ENCODE measurements at regions not wholly inside any gene's neighbourhood (a gene's known extent, or its start where the extent isn't known, plus 50 kb on each side); places are given as distances from the start of the nearest gene placed in this dataset.
"Not testable (repeated sequence)": the region's sequence is repeated elsewhere in the genome, so short reads cannot be mapped to it uniquely, and the experiment has no call there.

- no peaks in the 10 kb centered on the region for H3K4me1 Mint-ChIP-seq
- H3K27me3 Mint-ChIP-seq, result no peaks in the 10 kb centered on the region
- no peak for ATAC-seq (replicated peaks)
- peaks cover 6% of the 10 kb centered on the region for H3K9me3 Mint-ChIP-seq
- H3K4me3 Mint-ChIP-seq, result no peak overlapping the region
- no peaks in the 10 kb centered on the region for H3K36me3 Mint-ChIP-seq (ENCODE audit: low read depth)
- no peak overlapping the region for H3K27ac Mint-ChIP-seq
These were observed 862.7 kb downstream of the DTWD2 start for GRCh38 chr5:118125687-118126086.

- Mint-ChIP-seq H3K27ac (no peak overlapping the region), H3K9me3 (peaks cover 12% of the 10 kb centered on the region), H3K4me3 (no peak overlapping the region), H3K36me3 (ENCODE audit: low read depth) (no peaks in the 10 kb centered on the region), H3K27me3 (no peaks in the 10 kb centered on the region), H3K4me1 (no peaks in the 10 kb centered on the region)
- ATAC-seq (replicated peaks), result no peak
These were observed 867.1 kb downstream of the DTWD2 start for GRCh38 chr5:118121258-118121657.

GRCh38 chr5:118115791-118116190 is 872.6 kb downstream of the DTWD2 start:
- Mint-ChIP-seq H3K4me1 (no peaks in the 10 kb centered on the region), H3K36me3 (ENCODE audit: low read depth) (no peaks in the 10 kb centered on the region), H3K4me3 (no peak overlapping the region), H3K9me3 (peaks cover 11% of the 10 kb centered on the region), H3K27me3 (no peaks in the 10 kb centered on the region), H3K27ac (no peak overlapping the region)
- ATAC-seq (replicated peaks), result no peak

GRCh38 chr5:118111956-118112355 is 876.4 kb downstream of the DTWD2 start:
- ATAC-seq (replicated peaks), result no peak
- Mint-ChIP-seq H3K36me3 (ENCODE audit: low read depth) (no peaks in the 10 kb centered on the region), H3K9me3 (peaks cover 6% of the 10 kb centered on the region), H3K4me1 (no peaks in the 10 kb centered on the region), H3K27me3 (no peaks in the 10 kb centered on the region), H3K4me3 (no peak overlapping the region), H3K27ac (no peak overlapping the region)

- not testable (repeated sequence) for H3K9me3 Mint-ChIP-seq; H3K36me3 Mint-ChIP-seq (ENCODE audit: low read depth); H3K4me3 Mint-ChIP-seq; H3K27ac Mint-ChIP-seq; H3K27me3 Mint-ChIP-seq; ATAC-seq (replicated peaks); H3K4me1 Mint-ChIP-seq
These were observed 881.1 kb downstream of the DTWD2 start for GRCh38 chr5:118107246-118107645.

- H3K27me3 Mint-ChIP-seq, result no peaks in the 10 kb centered on the region
- H3K9me3 Mint-ChIP-seq, result peaks cover 3% of the 10 kb centered on the region
- H3K4me3 Mint-ChIP-seq, result no peak overlapping the region
- no peaks in the 10 kb centered on the region for H3K4me1 Mint-ChIP-seq
- no peak for ATAC-seq (replicated peaks)
- H3K27ac Mint-ChIP-seq, result no peak overlapping the region
- H3K36me3 Mint-ChIP-seq (ENCODE audit: low read depth), result no peaks in the 10 kb centered on the region
These were observed 889.6 kb downstream of the DTWD2 start for GRCh38 chr5:118098716-118099115.

- no peak overlapping the region for H3K27ac Mint-ChIP-seq
- peaks cover 3% of the 10 kb centered on the region for H3K9me3 Mint-ChIP-seq
- no peaks in the 10 kb centered on the region for H3K4me1 Mint-ChIP-seq
- H3K36me3 Mint-ChIP-seq (ENCODE audit: low read depth), result no peaks in the 10 kb centered on the region
- no peak overlapping the region for H3K4me3 Mint-ChIP-seq
- no peak for ATAC-seq (replicated peaks)
- H3K27me3 Mint-ChIP-seq, result no peaks in the 10 kb centered on the region
These were observed 893.2 kb downstream of the DTWD2 start for GRCh38 chr5:118095115-118095514.

- Mint-ChIP-seq H3K9me3 (peaks cover 9% of the 10 kb centered on the region), H3K4me1 (no peaks in the 10 kb centered on the region), H3K4me3 (no peak overlapping the region), H3K27me3 (no peaks in the 10 kb centered on the region), H3K36me3 (ENCODE audit: low read depth) (no peaks in the 10 kb centered on the region), H3K27ac (no peak overlapping the region)
- no peak for ATAC-seq (replicated peaks)
These were observed 899.9 kb downstream of the DTWD2 start for GRCh38 chr5:118088448-118088847.

- H3K36me3 Mint-ChIP-seq (ENCODE audit: low read depth), result no peaks in the 10 kb centered on the region
- no peaks in the 10 kb centered on the region for H3K27me3 Mint-ChIP-seq
- no peak overlapping the region for H3K4me3 Mint-ChIP-seq
- no peak for ATAC-seq (replicated peaks)
- no peak overlapping the region for H3K27ac Mint-ChIP-seq
- H3K9me3 Mint-ChIP-seq, result peaks cover 16% of the 10 kb centered on the region
- H3K4me1 Mint-ChIP-seq, result no peaks in the 10 kb centered on the region
These were observed 911.9 kb downstream of the DTWD2 start for GRCh38 chr5:118076490-118076889.

- peaks cover 15% of the 10 kb centered on the region for H3K9me3 Mint-ChIP-seq
- no peaks in the 10 kb centered on the region for H3K36me3 Mint-ChIP-seq (ENCODE audit: low read depth)
- H3K4me1 Mint-ChIP-seq, result no peaks in the 10 kb centered on the region
- ATAC-seq (replicated peaks), result no peak
- H3K27me3 Mint-ChIP-seq, result no peaks in the 10 kb centered on the region
- H3K4me3 Mint-ChIP-seq, result no peak overlapping the region
- H3K27ac Mint-ChIP-seq, result no peak overlapping the region
These were observed 918.3 kb downstream of the DTWD2 start for GRCh38 chr5:118070041-118070440.

GRCh38 chr5:118069452-118069851 is 918.9 kb downstream of the DTWD2 start:
- H3K36me3 Mint-ChIP-seq (ENCODE audit: low read depth), result no peaks in the 10 kb centered on the region
- no peak overlapping the region for H3K27ac Mint-ChIP-seq
- no peaks in the 10 kb centered on the region for H3K4me1 Mint-ChIP-seq
- H3K27me3 Mint-ChIP-seq, result no peaks in the 10 kb centered on the region
- no peak for ATAC-seq (replicated peaks)
- no peak overlapping the region for H3K4me3 Mint-ChIP-seq
- peaks cover 17% of the 10 kb centered on the region for H3K9me3 Mint-ChIP-seq

- H3K4me3 Mint-ChIP-seq, result no peak overlapping the region
- H3K27ac Mint-ChIP-seq, result no peak overlapping the region
- no peaks in the 10 kb centered on the region for H3K4me1 Mint-ChIP-seq
- peaks cover 13% of the 10 kb centered on the region for H3K9me3 Mint-ChIP-seq
- H3K27me3 Mint-ChIP-seq, result no peaks in the 10 kb centered on the region
- no peak for ATAC-seq (replicated peaks)
- H3K36me3 Mint-ChIP-seq (ENCODE audit: low read depth), result no peaks in the 10 kb centered on the region
These were observed 919.5 kb downstream of the DTWD2 start for GRCh38 chr5:118068886-118069285.

GRCh38 chr5:118063836-118064235 is 924.5 kb downstream of the DTWD2 start:
- not testable (repeated sequence) for H3K36me3 Mint-ChIP-seq (ENCODE audit: low read depth); ATAC-seq (replicated peaks); H3K4me1 Mint-ChIP-seq; H3K27me3 Mint-ChIP-seq; H3K27ac Mint-ChIP-seq; H3K4me3 Mint-ChIP-seq
- H3K9me3 Mint-ChIP-seq, result peaks cover 11% of the 10 kb centered on the region

- Mint-ChIP-seq H3K9me3 (peaks cover 20% of the 10 kb centered on the region), H3K27ac (no peak overlapping the region), H3K4me1 (no peaks in the 10 kb centered on the region), H3K4me3 (no peak overlapping the region), H3K27me3 (no peaks in the 10 kb centered on the region), H3K36me3 (ENCODE audit: low read depth) (no peaks in the 10 kb centered on the region)
- ATAC-seq (replicated peaks), result no peak
These were observed 927.5 kb downstream of the DTWD2 start for GRCh38 chr5:118060833-118061232.

- Mint-ChIP-seq H3K9me3 (peaks cover 10% of the 10 kb centered on the region), H3K27ac (no peak overlapping the region), H3K4me1 (no peaks in the 10 kb centered on the region), H3K36me3 (ENCODE audit: low read depth) (no peaks in the 10 kb centered on the region), H3K27me3 (no peaks in the 10 kb centered on the region), H3K4me3 (no peak overlapping the region)
- no peak for ATAC-seq (replicated peaks)
These were observed 935.8 kb downstream of the DTWD2 start for GRCh38 chr5:118052503-118052902.

GRCh38 chr5:118044169-118044568 is 944.2 kb downstream of the DTWD2 start:
- Mint-ChIP-seq H3K36me3 (ENCODE audit: low read depth) (no peaks in the 10 kb centered on the region), H3K27ac (no peak overlapping the region), H3K9me3 (peaks cover 5% of the 10 kb centered on the region), H3K4me3 (no peak overlapping the region), H3K4me1 (no peaks in the 10 kb centered on the region), H3K27me3 (no peaks in the 10 kb centered on the region)
- no peak for ATAC-seq (replicated peaks)
